ENCODE measurements at regions not wholly inside any gene's neighbourhood (a gene's known extent, or its start where the extent isn't known, plus 50 kb on each side); places are given as distances from the start of the nearest gene placed in this dataset.

GRCh38 chr3:182440101-182440500 is 353.2 kb upstream of the ATP11B start:
- TF ChIP-seq CTCF (conservative IDR thresholded peaks at IDR 0.05; ENCODE audit: low read length) = no peak
- TF ChIP-seq EZH2phosphoT487 (IDR thresholded peaks at IDR 0.05; ENCODE audit: borderline replicate concordance, low read depth, low read length) = no peak
